Right lobe of liver (tissue), 6 donors: ENCODE measurements at regions not wholly inside any gene's neighbourhood (a gene's known extent, or its start where the extent isn't known, plus 50 kb on each side); places are given as distances from the start of the nearest gene placed in this dataset.
"Not testable (repeated sequence)": the region's sequence is repeated elsewhere in the genome, so short reads cannot be mapped to it uniquely, and the experiment has no call there.

Experiments
- ATAC-seq, 4 donors: fragments of 200-7000 bp; cut with Tn5 transposase; one replicate each; pipeline ENCODE4 v1.9.1; 2020; ENCODE audit warnings: mild to moderate bottlenecking in 4 of 4, moderate library complexity in 4 of 4
- DNase-seq, 3 donors: peaks; one replicate each; pipeline ENCODE4 v3.0.0-alpha.2; 2020
- H3K27ac ChIP-seq, 3 donors: fragments of 200-600 bp; one replicate each; pipeline ENCODE4 v1.8.0; 2022
- H3K27me3 ChIP-seq, 2 donors: fragments of 200-600 bp; one replicate each; pipeline ENCODE4 v1.8.0; 2022
- H3K36me3 ChIP-seq, 4 donors: fragments of 200-600 bp; sonication (generic) in 1 of 4; one replicate each; pipeline versions ENCODE4 v1.5.1 to v1.8.0; 2017 to 2022; ENCODE audit warnings: control low read depth in 1 of 4
- H3K4me1 ChIP-seq, 4 donors: fragments of 200-600 bp; sonication (generic) in 1 of 4; one replicate each; pipeline versions ENCODE4 v1.5.1 to v1.8.0; 2017 to 2022; ENCODE audit warnings: control low read depth in 1 of 4
- H3K4me3 ChIP-seq, 3 donors: fragments of 200-600 bp; one replicate each; pipeline ENCODE4 v1.8.0; 2022
- H3K9me3 ChIP-seq, 4 donors: fragments of 200-600 bp; sonication (generic) in 1 of 4; one replicate each; pipeline versions ENCODE4 v1.5.1 to v1.8.0; 2017 to 2022; ENCODE audit warnings: control low read depth in 1 of 4
- POLR2A ChIP-seq: fragments of 450-650 bp; IDR thresholded peaks from one replicate; pipeline ENCODE4 v1.6.1; 2017; ENCODE audit warnings: antibody characterized with exemption, mild to moderate bottlenecking
- WGBS: methylation state at CpG from one replicate; pipeline ENCODE4 v1.1.6; 2018; ENCODE audit warnings: low coverage, low lambda C conversion rate; ENCODE audit not compliant: insufficient coverage; ENCODE audit errors: missing lambda C conversion rate; 5-methylcytosine and 5-hydroxymethylcytosine counted together
- intact Hi-C, 2 donors: fragments of 100-400 bp; cut with DNase I; formaldehyde crosslinking; loops; one replicate each; pipeline versions ENCODE4 v1.11.2 to v1.14.1; 2022
- TF ChIP-seq, protein P1 (sequence below), 4 donors: fragments of 200-600 bp in 3 of 4; fragments of 450-650 bp in 1 of 4; IDR thresholded peaks; one replicate each; pipeline versions ENCODE4 v1.5.1 to v1.8.0; 2016 to 2022; ENCODE audit warnings: antibody characterized with exemption in 4 of 4, mild to moderate bottlenecking in 2 of 4
- donor health status: DM: no; HTN: yes; CAD: no.
- donor health status: DM: no; HTN: no; CAD: no.
- donor health status: DM: no; HTN: no; CAD: no.
- donor health status: DM: no; HTN: yes; CAD: no.
- donor health status: DM: no; HTN: yes; CAD: no.

DNA sequence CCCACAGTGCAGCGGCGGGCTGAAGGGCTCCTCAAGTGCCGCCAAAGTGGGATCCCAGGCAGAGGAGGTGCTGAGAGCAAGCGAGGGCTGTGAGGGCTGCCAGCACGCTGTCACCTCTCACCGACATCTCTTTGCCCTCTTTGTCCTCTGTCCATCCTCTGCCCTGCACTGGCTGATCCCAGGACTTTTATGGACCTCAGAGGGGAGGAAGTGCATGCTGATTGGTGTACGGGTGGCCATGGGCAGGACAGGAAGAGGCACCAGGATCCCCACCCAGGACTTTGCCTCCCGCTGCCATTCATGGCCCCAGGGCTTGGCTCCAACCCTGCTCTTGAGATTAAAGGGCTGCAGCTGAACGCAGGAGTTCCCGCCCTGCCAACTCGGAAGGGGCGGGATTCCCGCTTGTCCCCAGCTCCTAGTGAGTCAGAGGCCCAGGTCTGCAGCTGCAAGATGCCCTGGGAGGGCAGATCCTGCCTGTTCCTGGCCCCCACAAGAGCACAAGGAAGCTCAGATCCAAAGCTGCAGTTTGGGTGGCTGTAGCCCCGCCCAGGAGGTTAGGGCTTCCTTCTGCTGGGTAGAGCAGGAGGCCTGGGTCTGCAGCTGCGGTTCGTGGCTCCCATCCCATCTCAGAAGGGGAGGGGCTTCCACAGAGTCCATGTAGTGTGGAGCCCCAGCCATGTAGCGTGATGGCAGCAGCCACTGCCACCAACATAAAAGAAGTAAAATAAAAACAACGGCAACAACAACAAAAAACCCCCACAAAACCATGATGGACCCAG lies 1716.7 kb downstream of the SLITRK1 start:
- Histone ChIP-seq H3K9me3 (no peaks in the 10 kb centered on the region), H3K4me1 (no peaks in the 10 kb centered on the region), H3K27ac (no peak overlapping the region), H3K27me3 (no peaks in the 10 kb centered on the region), H3K36me3 (no peaks in the 10 kb centered on the region), H3K4me3 (no peak overlapping the region)
- ATAC-seq: no peak
- WGBS: 67% methylated on average over 3 of the region's 18 CpGs
- TF ChIP-seq POLR2A: no peak
- TF ChIP-seq, protein P1, sequence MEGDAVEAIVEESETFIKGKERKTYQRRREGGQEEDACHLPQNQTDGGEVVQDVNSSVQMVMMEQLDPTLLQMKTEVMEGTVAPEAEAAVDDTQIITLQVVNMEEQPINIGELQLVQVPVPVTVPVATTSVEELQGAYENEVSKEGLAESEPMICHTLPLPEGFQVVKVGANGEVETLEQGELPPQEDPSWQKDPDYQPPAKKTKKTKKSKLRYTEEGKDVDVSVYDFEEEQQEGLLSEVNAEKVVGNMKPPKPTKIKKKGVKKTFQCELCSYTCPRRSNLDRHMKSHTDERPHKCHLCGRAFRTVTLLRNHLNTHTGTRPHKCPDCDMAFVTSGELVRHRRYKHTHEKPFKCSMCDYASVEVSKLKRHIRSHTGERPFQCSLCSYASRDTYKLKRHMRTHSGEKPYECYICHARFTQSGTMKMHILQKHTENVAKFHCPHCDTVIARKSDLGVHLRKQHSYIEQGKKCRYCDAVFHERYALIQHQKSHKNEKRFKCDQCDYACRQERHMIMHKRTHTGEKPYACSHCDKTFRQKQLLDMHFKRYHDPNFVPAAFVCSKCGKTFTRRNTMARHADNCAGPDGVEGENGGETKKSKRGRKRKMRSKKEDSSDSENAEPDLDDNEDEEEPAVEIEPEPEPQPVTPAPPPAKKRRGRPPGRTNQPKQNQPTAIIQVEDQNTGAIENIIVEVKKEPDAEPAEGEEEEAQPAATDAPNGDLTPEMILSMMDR (IDR thresholded peaks at IDR 0.05): no peak
- intact Hi-C loops: no loop called here
- no peak for DNase-seq

DNA sequence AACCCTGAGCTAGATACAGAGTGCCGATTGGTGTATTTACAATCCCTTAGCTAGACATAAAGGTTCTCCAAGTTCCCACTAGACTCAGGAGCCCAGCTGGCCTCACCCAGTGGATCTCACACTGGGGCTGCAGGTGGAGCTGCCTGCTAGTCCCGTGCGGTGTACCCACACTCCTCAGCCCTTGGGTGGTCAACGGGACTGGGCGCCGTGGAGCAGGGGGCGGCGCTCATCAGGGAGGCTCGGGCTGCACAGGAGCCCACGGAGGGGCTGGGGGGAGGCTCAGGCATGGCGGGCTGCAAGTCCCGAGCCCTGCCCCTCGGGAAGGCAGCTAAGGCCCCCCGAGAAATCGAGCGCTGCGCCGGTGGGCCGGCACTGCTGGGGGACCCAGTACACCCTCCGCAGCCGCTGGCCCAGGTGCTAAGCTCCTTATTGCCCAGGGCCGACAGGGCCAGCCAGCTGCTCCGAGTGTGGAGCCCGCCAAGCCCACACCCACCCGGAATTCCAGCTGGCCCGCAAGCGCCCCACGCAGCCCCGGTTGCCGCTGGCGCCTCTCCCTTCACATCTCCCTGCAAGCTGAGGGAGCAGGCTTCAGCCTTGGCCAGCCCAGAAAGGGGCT lies 1717.4 kb downstream of the SLITRK1 start:
- peak in 1 of 3 donors; percentile 49 for DNase-seq
- WGBS: 72% methylated on average over 2 of the region's 31 CpGs
- H3K27me3 ChIP-seq, H3K27ac ChIP-seq, H3K4me1 ChIP-seq, H3K4me3 ChIP-seq, intact Hi-C loops, H3K36me3 ChIP-seq, ATAC-seq, H3K9me3 ChIP-seq: not testable (repeated sequence)

DNA sequence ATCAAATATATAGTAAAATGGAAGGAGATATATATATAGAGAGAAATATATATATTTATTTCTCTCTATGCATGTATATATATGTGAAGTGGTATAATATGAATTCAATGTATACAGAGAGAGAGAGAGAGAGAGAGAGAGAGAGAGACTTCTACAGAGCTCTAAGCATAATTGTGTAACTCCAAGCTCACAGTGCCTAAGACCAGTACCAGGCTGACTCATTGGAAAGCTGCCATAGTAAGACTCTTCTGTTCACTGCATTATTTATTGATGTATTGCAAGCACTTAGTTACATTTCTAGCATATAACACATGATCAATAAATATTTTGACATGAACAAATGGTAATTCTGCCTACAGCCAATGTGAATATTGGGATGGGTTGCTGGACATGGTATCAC lies 1734.7 kb downstream of the SLITRK1 start:
- ATAC-seq (no peak), DNase-seq (no peak)
- intact Hi-C loops: no loop called here
- Histone ChIP-seq H3K27me3 (no peaks in the 10 kb centered on the region), H3K9me3 (no peaks in the 10 kb centered on the region), H3K4me3 (no peak overlapping the region), H3K36me3 (no peaks in the 10 kb centered on the region), H3K27ac (no peak overlapping the region), H3K4me1 (no peaks in the 10 kb centered on the region)
- TF ChIP-seq, protein P1 (IDR thresholded peaks at IDR 0.05): no peak
- TF ChIP-seq POLR2A: no peak

DNA sequence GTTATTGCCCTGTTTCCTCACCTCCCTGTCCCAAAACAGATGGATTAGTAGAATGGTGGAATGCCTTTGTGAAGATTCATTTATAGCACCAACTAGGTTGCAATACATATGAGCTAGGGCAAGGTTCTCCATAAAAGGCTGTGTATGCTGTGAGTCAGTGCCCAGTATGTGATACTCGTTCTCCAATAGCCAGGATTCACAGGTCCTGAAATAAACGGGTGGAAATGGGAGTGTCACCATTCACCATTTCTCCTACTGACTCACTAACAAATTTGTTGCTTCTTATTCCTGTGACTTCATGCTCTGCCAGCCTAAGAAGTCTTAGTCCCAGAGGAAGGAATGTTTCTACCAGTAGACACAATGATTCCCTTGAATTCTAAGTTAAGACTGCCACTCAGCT lies 1745.4 kb downstream of the SLITRK1 start:
- Histone ChIP-seq H3K27me3 (no peaks in the 10 kb centered on the region), H3K9me3 (no peaks in the 10 kb centered on the region), H3K27ac (no peak overlapping the region), H3K36me3 (no peaks in the 10 kb centered on the region), H3K4me1 (no peaks in the 10 kb centered on the region), H3K4me3 (no peak overlapping the region)
- no peak for DNase-seq
- TF ChIP-seq POLR2A: no peak
- TF ChIP-seq, protein P1 (IDR thresholded peaks at IDR 0.05): no peak
- 0% methylated on average over 1 of the region's 2 CpGs for WGBS
- intact Hi-C loops: no loop called here
- ATAC-seq: no peak

DNA sequence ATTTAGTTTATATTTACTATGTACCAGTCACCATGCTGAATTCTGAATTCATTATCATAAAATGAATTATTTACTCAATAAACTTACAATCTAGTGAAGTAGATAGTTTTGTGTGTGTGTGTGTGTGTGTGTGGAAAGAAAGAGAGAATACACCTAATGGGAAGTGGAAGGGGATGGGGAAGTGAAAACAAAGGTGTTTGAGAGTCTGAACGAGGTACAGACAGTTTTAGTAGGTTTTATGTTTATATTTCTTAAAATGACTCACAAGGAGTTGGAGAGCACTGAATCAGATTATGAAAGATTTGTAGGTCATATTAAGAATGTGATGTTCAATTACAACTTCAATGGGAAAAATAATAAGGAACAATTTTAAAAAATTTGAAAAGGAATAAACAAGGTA lies 1753.0 kb downstream of the SLITRK1 start:
- no peak overlapping the region for H3K27ac ChIP-seq
- no peaks in the 10 kb centered on the region for H3K4me1 ChIP-seq
- WGBS: 40% methylated on average over 1 of the region's 1 CpG
- TF ChIP-seq, protein P1 (IDR thresholded peaks at IDR 0.05): no peak
- no peak for TF ChIP-seq POLR2A
- DNase-seq (no peak), ATAC-seq (no peak)
- no peaks in the 10 kb centered on the region for H3K27me3 ChIP-seq
- no peak overlapping the region for H3K4me3 ChIP-seq
- H3K36me3 ChIP-seq: no peaks in the 10 kb centered on the region
- H3K9me3 ChIP-seq: no peaks in the 10 kb centered on the region
- intact Hi-C loops: no loop called here
